Common myeloid progenitor, CD34-positive (primary cell): ENCODE measurements at regions not wholly inside any gene's neighbourhood (a gene's known extent, or its start where the extent isn't known, plus 50 kb on each side); places are given as distances from the start of the nearest gene placed in this dataset.

ENCODE experiments used
- CTCF ChIA-PET: fragments of 350-600 bp; sonication (Branson Sonifier 250); formaldehyde crosslinking; loops from one replicate; lab custom pipeline; 2021; ENCODE audit warnings: antibody characterized with exemption; lab: Charles Lee
- POLR2A ChIA-PET: fragments of 350-600 bp; sonication (Branson Sonifier 250); formaldehyde crosslinking; loops from one replicate; lab custom pipeline; 2021; ENCODE audit warnings: antibody characterized with exemption; lab: Charles Lee
- DNase-seq, 3 donors: peaks; one replicate each; pipeline versions ENCODE4 v3.0.0 to v3.0.0-alpha.2; 2013
- H3K27ac ChIP-seq, 2 experiments: 1 replicate in 1 of 2; 2 replicates in 1 of 2; pipeline ENCODE4 v1.7.0; 2013; ENCODE audit warnings: inconsistent platforms in 2 of 2, low read length in 2 of 2, mild to moderate bottlenecking in 2 of 2, low read depth in 1 of 2, moderate library complexity in 1 of 2; ENCODE audit not compliant: severe bottlenecking in 2 of 2, insufficient read depth in 1 of 2, poor library complexity in 1 of 2
- H3K27me3 ChIP-seq, 5 experiments: replicated peaks in 2 of 5; 1 replicate in 3 of 5; 2 replicates in 2 of 5; pipeline versions ENCODE4 v1.6.1 to v1.7.0; 2013; ENCODE audit warnings: low read length in 4 of 5, mild to moderate bottlenecking in 2 of 5, moderate library complexity in 2 of 5, inconsistent platforms in 1 of 5; ENCODE audit not compliant: insufficient read depth in 5 of 5, control insufficient read depth in 4 of 5
- H3K36me3 ChIP-seq, 4 experiments: 1 replicate in 2 of 4; 2 replicates in 2 of 4; pipeline versions ENCODE4 v1.6.1 to v1.7.0; 2013; ENCODE audit warnings: low read length in 3 of 4, control low read depth in 1 of 4, mild to moderate bottlenecking in 1 of 4; ENCODE audit not compliant: control insufficient read depth in 4 of 4, insufficient read depth in 4 of 4
- H3K4me1 ChIP-seq, 4 experiments: 1 replicate in 3 of 4; 2 replicates in 1 of 4; pipeline versions ENCODE4 v1.6.1 to v1.7.1; 2013; ENCODE audit warnings: low read length in 3 of 4, mild to moderate bottlenecking in 3 of 4, control low read depth in 1 of 4, inconsistent platforms in 1 of 4, moderate library complexity in 1 of 4; ENCODE audit not compliant: control insufficient read depth in 4 of 4, insufficient read depth in 4 of 4; ENCODE audit errors: control extremely low read depth in 1 of 4
- H3K4me3 ChIP-seq, 7 experiments: 1 replicate in 4 of 7; 2 replicates in 3 of 7; pipeline versions ENCODE4 v1.5.1 to v1.7.0; 2013; ENCODE audit warnings: mild to moderate bottlenecking in 7 of 7, low read length in 6 of 7, moderate library complexity in 6 of 7, inconsistent platforms in 2 of 7, low read depth in 2 of 7, control low read depth in 1 of 7; ENCODE audit not compliant: insufficient read depth in 4 of 7, control insufficient read depth in 1 of 7; ENCODE audit errors: extremely low read depth in 1 of 7
- H3K9me3 ChIP-seq, 5 experiments: 1 replicate in 4 of 5; 2 replicates in 1 of 5; pipeline versions ENCODE4 v1.6.1 to v1.7.1; 2013; ENCODE audit warnings: low read length in 4 of 5, mild to moderate bottlenecking in 2 of 5, inconsistent platforms in 1 of 5, low read depth in 1 of 5, moderate library complexity in 1 of 5; ENCODE audit not compliant: control insufficient read depth in 4 of 5, insufficient read depth in 2 of 5; ENCODE audit errors: control extremely low read depth in 1 of 5
- WGBS: methylation state at CpG from one replicate; pipeline ENCODE4 v1.1.5; 2013; ENCODE audit not compliant: insufficient coverage; 5-methylcytosine and 5-hydroxymethylcytosine counted together

DNA sequence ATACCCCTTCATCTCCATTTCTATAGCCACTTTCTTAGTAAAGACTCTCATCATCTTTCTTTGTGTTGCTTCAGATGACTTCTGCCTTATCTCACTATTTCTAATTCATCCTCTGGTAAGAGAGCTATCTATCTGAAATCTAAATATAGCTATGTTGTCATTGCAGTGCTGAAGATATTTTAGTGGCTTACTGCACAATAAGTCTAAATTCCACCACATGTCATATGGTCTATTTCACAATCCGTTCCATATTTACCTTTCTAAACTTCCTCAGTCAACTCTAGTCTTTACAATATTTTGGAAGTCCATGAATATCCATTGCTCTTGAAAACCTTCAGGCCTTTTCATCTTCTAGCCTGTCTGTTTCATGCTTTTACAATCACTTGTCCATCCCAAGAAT is 465.1 kb upstream of the SLC10A2 start:
- Histone ChIP-seq H3K4me1 (peaks cover 0 to 8% (median 3%) of the 10 kb centered on the region in 4 experiments), H3K4me3 (no peak overlapping the region), H3K27ac (no peak overlapping the region), H3K9me3 (no peaks in the 10 kb centered on the region), H3K36me3 (no peaks in the 10 kb centered on the region), H3K27me3 (no peaks in the 10 kb centered on the region)
- DNase-seq: peak in 1 of 3 donors; percentile 24
- ChIA-PET CTCF (no interaction called here), POLR2A (no interaction called here)
- 86% methylated on average over 1 of the region's 1 CpG for WGBS

DNA sequence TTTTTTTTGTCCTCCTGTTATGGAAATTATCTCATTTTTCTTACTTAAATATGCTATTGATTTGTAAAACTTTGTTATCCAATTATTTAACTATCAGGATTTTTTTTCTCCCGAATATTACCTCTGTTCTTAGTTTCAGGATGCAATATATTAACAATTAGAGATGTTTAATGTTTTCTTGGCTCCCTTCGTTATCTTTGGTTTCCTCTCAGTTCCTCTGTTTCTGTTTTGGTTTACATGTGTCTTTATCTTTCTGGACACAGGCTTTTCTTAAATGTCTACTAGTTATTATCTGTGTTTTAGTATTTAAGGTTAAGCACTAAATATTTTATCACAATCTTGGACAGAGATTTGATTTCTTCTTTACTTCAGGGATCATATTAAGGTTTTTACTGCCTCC is 462.2 kb upstream of the SLC10A2 start:
- no peaks in the 10 kb centered on the region for H3K36me3 ChIP-seq

DNA sequence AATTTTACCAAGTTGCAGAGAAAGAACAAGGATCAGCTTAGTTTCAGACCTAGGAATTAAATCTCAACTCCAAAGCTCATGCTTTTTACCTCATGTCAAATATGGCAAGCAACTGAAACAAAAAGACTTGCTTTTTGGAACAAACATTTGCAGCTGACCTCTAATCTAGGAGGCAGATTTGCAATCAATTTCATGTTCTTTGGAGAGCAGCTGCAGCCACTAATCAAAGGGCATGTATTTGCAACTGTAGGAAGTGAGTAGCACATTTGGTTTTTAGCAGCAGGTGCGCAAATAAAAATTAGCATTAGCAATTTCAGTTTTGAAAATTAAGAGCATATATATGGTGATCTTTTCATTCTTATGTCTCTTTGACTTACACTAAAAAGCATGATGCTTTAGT is 459.3 kb upstream of the SLC10A2 start:
- ChIA-PET POLR2A (no interaction called here), CTCF (no interaction called here)
- WGBS: no CpG with 5 or more reads among the region's 1 CpG
- Histone ChIP-seq H3K36me3 (no peaks in the 10 kb centered on the region), H3K4me3 (no peak overlapping the region), H3K9me3 (no peaks in the 10 kb centered on the region), H3K27ac (no peak overlapping the region), H3K27me3 (no peaks in the 10 kb centered on the region), H3K4me1 (no peaks in the 10 kb centered on the region)
- no peak for DNase-seq

More for the DNA sequence above, 462.2 kb upstream of the SLC10A2 start:
- Histone ChIP-seq H3K27me3 (no peaks in the 10 kb centered on the region), H3K9me3 (no peaks in the 10 kb centered on the region), H3K27ac (no peak overlapping the region), H3K4me3 (no peak overlapping the region), H3K4me1 (peaks cover 0 to 2% (median 0%) of the 10 kb centered on the region in 4 experiments)
- no CpG with 5 or more reads among the region's 2 CpGs for WGBS
- no peak for DNase-seq
- ChIA-PET POLR2A (no interaction called here), CTCF (no interaction called here)

DNA sequence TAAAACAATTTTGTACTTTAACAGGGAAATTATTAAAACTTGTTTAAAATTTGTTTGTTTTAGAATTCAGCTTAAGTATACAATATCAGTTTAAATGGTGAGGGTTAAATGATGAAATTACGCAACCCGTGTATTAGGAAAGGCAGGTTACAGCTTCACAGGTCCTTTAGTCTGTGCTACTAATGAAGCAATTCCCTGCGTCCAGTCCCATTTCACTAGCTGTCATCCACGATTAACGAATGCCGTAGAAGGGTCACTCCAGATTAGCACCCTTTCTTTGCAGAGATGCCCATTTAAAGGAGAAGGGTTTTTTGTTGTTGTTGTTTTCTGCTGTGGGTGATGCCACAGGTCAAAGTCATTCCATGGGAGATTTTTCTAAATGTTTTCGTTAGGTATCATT is 457.6 kb upstream of the SLC10A2 start:
- Histone ChIP-seq H3K9me3 (no peaks in the 10 kb centered on the region), H3K4me1 (no peaks in the 10 kb centered on the region), H3K36me3 (no peaks in the 10 kb centered on the region), H3K27ac (no peak overlapping the region), H3K4me3 (no peak overlapping the region), H3K27me3 (no peaks in the 10 kb centered on the region)
- POLR2A ChIA-PET: no interaction called here
- 100% methylated on average over 5 of the region's 7 CpGs for WGBS
- no peak for DNase-seq
- CTCF ChIA-PET: no interaction called here

DNA sequence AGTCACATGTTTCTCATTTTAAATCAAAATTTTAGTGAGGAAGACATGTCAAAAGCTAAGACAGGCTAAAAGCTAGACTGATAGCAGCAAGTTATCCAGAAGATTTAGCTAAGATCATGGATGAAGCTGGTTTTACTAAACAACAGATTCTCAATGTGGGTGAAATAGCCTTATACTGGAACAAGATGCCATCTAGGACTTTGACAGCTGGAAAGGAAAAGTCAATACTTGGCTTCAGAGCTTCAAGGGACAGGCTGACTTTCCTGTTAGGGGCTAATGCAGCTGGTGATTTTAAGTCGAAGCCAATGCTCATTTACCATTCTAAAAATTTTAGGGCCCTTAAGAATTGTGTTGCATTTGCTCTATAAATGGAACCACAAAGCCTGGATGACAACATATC is 455.3 kb upstream of the SLC10A2 start:
- Histone ChIP-seq H3K36me3 (no peaks in the 10 kb centered on the region), H3K4me3 (no peak overlapping the region), H3K4me1 (no peaks in the 10 kb centered on the region), H3K27ac (no peak overlapping the region), H3K27me3 (no peaks in the 10 kb centered on the region), H3K9me3 (no peaks in the 10 kb centered on the region)
- ChIA-PET POLR2A (no interaction called here), CTCF (no interaction called here)
- DNase-seq: no peak
- WGBS: no CpG with 5 or more reads among the region's 1 CpG

DNA sequence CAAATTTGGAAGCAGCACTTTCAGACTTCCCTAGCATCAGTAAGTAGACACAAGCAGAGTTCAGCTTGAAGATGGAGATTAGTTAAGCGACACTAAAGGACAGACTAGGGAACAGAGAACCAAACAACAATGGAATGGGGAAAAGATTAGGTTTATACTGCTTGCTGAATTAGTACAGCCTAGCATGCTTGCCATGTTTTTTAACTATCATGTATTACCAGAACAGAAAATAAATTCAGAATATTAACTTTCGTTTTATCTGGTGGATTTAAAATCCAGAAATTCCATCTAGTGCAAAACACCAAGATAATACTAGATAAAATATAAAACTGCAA is 451.5 kb upstream of the SLC10A2 start:
- no peak for DNase-seq
- H3K36me3 ChIP-seq: no peaks in the 10 kb centered on the region
- no peaks in the 10 kb centered on the region for H3K9me3 ChIP-seq
- no CpG with 5 or more reads among the region's 2 CpGs for WGBS
- POLR2A ChIA-PET: no interaction called here
- no peak overlapping the region for H3K4me3 ChIP-seq
- H3K4me1 ChIP-seq: no peaks in the 10 kb centered on the region
- H3K27ac ChIP-seq: no peak overlapping the region
- CTCF ChIA-PET: no interaction called here
- H3K27me3 ChIP-seq: no peaks in the 10 kb centered on the region

DNA sequence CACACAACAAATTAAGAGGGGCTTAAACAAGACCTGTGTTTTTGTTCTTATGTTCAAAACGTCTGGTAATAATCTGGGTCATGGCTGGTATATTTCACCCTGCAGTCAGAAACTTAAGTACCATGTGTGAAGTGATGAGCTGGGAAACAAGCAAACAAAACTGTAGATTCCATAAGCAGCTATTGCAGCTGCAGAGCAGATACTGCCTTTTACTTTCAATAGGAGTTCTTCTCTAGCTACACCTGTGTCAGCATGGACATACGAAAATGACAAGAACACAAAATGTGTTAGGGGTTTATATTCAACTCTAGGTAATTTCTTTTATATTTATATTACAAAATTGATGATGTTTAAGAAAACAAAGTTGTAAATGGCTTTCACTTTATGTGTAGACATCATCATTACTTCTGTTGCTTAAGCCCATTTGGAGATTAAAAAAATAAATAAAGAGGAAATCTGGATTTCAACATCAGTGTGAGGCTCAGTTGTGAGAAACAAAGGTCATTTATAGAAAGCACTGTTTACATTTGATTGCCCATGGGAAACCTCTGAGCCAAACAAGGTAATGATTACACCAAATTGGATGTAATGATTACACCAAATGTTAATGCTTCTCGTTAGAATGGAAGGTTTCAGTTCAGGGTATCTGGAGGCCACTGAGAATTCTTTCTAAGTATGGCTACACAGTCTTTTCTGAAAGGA is 451.0 kb upstream of the SLC10A2 start:
- Histone ChIP-seq H3K4me3 (no peak overlapping the region), H3K36me3 (no peaks in the 10 kb centered on the region), H3K4me1 (no peaks in the 10 kb centered on the region), H3K27me3 (no peaks in the 10 kb centered on the region), H3K9me3 (no peaks in the 10 kb centered on the region), H3K27ac (no peak overlapping the region)
- POLR2A ChIA-PET: no interaction called here
- 95% methylated on average over 2 of the region's 3 CpGs for WGBS
- no peak for DNase-seq
- CTCF ChIA-PET: no interaction called here
